ENCODE measurements at regions not wholly inside any gene's neighbourhood (a gene's known extent, or its start where the extent isn't known, plus 50 kb on each side); places are given as distances from the start of the nearest gene placed in this dataset.

- H3K4me1 ChIP-seq (ENCODE audit: control insufficient read depth in 2 of 2, insufficient read depth in 2 of 2, low read length in 2 of 2) = no peaks in the 10 kb centered on the region
- POLR2A ChIA-PET = no interaction called here
- H3K9me3 ChIP-seq (ENCODE audit: control extremely low read depth in 1 of 3, control insufficient read depth in 2 of 3, insufficient read depth in 1 of 3, low read length in 2 of 3) = peaks cover 0 to 4% (median 0%) of the 10 kb centered on the region in 3 donors
- no peak overlapping the region for H2AFZ ChIP-seq (ENCODE audit: insufficient read depth, low read depth, low read length, poor library complexity, severe bottlenecking)
- H3K4me3 ChIP-seq (ENCODE audit: control extremely low read depth in 1 of 5, extremely low read depth in 1 of 5, insufficient read depth in 1 of 5, low read depth in 2 of 5, low read length in 4 of 5) = no peak overlapping the region
- ATAC-seq (ENCODE audit: low read depth) = no peak
- H3K27me3 ChIP-seq (replicated peaks in 1 of 4; ENCODE audit: control extremely low read depth in 1 of 4, control insufficient read depth in 3 of 4, insufficient read depth in 4 of 4, low read length in 3 of 4) = no peaks in the 10 kb centered on the region
- H3K79me2 ChIP-seq (ENCODE audit: control insufficient read depth, insufficient read depth, low read length) = no peaks in the 10 kb centered on the region
- no peaks in the 10 kb centered on the region for H3K36me3 ChIP-seq (replicated peaks in 1 of 2; ENCODE audit: control extremely low read depth in 1 of 2, control insufficient read depth in 1 of 2, extremely low read depth in 1 of 2, insufficient read depth in 2 of 2, low read length in 1 of 2)
- no peak for DNase-seq
- intact Hi-C loops (cut with micrococcal nuclease) = no loop called here
- CTCF ChIA-PET = no interaction called here
- H4K20me1 ChIP-seq (ENCODE audit: control insufficient read depth, insufficient read depth, low read length, poor library complexity, severe bottlenecking) = no peaks in the 10 kb centered on the region
- Mint-ChIP-seq H3K9me3 (ENCODE audit: insufficient read depth) (no peaks in the 10 kb centered on the region), H3K4me1 (no peaks in the 10 kb centered on the region), H3K27me3 (peaks cover 13% of the 10 kb centered on the region), H3K4me3 (no peak overlapping the region), H3K27ac (no peak overlapping the region)
- no peak overlapping the region for H3K27ac ChIP-seq (ENCODE audit: low read length in 2 of 2)
- no peak for TF ChIP-seq CTCF (IDR thresholded peaks at IDR 0.05)
- TF ChIP-seq EZH2 (IDR thresholded peaks at IDR 0.05; ENCODE audit: borderline replicate concordance, insufficient read depth, low read depth, low read length, poor library complexity, severe bottlenecking) = no peak
- H3K4me2 ChIP-seq (replicated peaks; ENCODE audit: low read depth, low read length, poor library complexity, severe bottlenecking) = no peak overlapping the region
- no peak overlapping the region for H3K9ac ChIP-seq (ENCODE audit: low read length)
- 85% methylated on average over 3 of the region's 4 CpGs for WGBS (ENCODE audit: insufficient coverage)
These were observed 97.9 kb downstream of the CCNA1 start for GRCh38 chr13:36530050-36530789.

GRCh38 chr13:36530861-36531590 lies 98.7 kb downstream of the CCNA1 start:
- no peak for TF ChIP-seq EZH2 (IDR thresholded peaks at IDR 0.05; ENCODE audit: borderline replicate concordance, insufficient read depth, low read depth, low read length, poor library complexity, severe bottlenecking)
- TF ChIP-seq CTCF (IDR thresholded peaks at IDR 0.05) = no peak
- Mint-ChIP-seq H3K4me3 (no peak overlapping the region), H3K9me3 (ENCODE audit: insufficient read depth) (no peaks in the 10 kb centered on the region), H3K27ac (no peak overlapping the region), H3K4me1 (no peaks in the 10 kb centered on the region), H3K27me3 (peaks cover 13% of the 10 kb centered on the region)
- H4K20me1 ChIP-seq (ENCODE audit: control insufficient read depth, insufficient read depth, low read length, poor library complexity, severe bottlenecking) = no peaks in the 10 kb centered on the region
- H3K4me2 ChIP-seq (replicated peaks; ENCODE audit: low read depth, low read length, poor library complexity, severe bottlenecking) = no peak overlapping the region
- DNase-seq (no peak), ATAC-seq (ENCODE audit: low read depth) (no peak)
- no peak overlapping the region for H2AFZ ChIP-seq (ENCODE audit: insufficient read depth, low read depth, low read length, poor library complexity, severe bottlenecking)
- no peaks in the 10 kb centered on the region for H3K27me3 ChIP-seq (replicated peaks in 1 of 4; ENCODE audit: control extremely low read depth in 1 of 4, control insufficient read depth in 3 of 4, insufficient read depth in 4 of 4, low read length in 3 of 4)
- ChIA-PET CTCF (no interaction called here), POLR2A (no interaction called here)
- 59% methylated on average over 2 of the region's 5 CpGs for WGBS (ENCODE audit: insufficient coverage)
- no peak overlapping the region for H3K9ac ChIP-seq (ENCODE audit: low read length)
- H3K9me3 ChIP-seq (ENCODE audit: control extremely low read depth in 1 of 3, control insufficient read depth in 2 of 3, insufficient read depth in 1 of 3, low read length in 2 of 3) = peaks cover 0 to 4% (median 0%) of the 10 kb centered on the region in 3 donors
- no peaks in the 10 kb centered on the region for H3K36me3 ChIP-seq (replicated peaks in 1 of 2; ENCODE audit: control extremely low read depth in 1 of 2, control insufficient read depth in 1 of 2, extremely low read depth in 1 of 2, insufficient read depth in 2 of 2, low read length in 1 of 2)
- intact Hi-C loops (cut with micrococcal nuclease) = no loop called here
- H3K27ac ChIP-seq (ENCODE audit: low read length in 2 of 2) = no peak overlapping the region
- no peaks in the 10 kb centered on the region for H3K4me1 ChIP-seq (ENCODE audit: control insufficient read depth in 2 of 2, insufficient read depth in 2 of 2, low read length in 2 of 2)
- no peaks in the 10 kb centered on the region for H3K79me2 ChIP-seq (ENCODE audit: control insufficient read depth, insufficient read depth, low read length)
- H3K4me3 ChIP-seq (ENCODE audit: control extremely low read depth in 1 of 5, extremely low read depth in 1 of 5, insufficient read depth in 1 of 5, low read depth in 2 of 5, low read length in 4 of 5) = no peak overlapping the region

Measured in B cell (primary cell).